ENCODE measurements at regions not wholly inside any gene's neighbourhood (a gene's known extent, or its start where the extent isn't known, plus 50 kb on each side); places are given as distances from the start of the nearest gene placed in this dataset.
"Not testable (repeated sequence)": the region's sequence is repeated elsewhere in the genome, so short reads cannot be mapped to it uniquely, and the experiment has no call there.

- no peak overlapping the region for H3K4me2 ChIP-seq (ENCODE audit: insufficient read depth, low read length)
- no peaks in the 10 kb centered on the region for H3K36me3 ChIP-seq (ENCODE audit: control insufficient read depth in 2 of 2, extremely low read depth in 1 of 2, insufficient read depth in 2 of 2, low read length in 2 of 2)
- no peak overlapping the region for H3K4me3 ChIP-seq (replicated peaks in 1 of 3; ENCODE audit: insufficient read depth in 1 of 3, low read depth in 1 of 3, low read length in 3 of 3)
- H3K9ac ChIP-seq (replicated peaks; ENCODE audit: extremely low read depth, insufficient read depth, low read length): no peak overlapping the region
- H2AFZ ChIP-seq (ENCODE audit: low read depth, low read length): no peak overlapping the region
- H3K27ac ChIP-seq (ENCODE audit: insufficient read depth, low read depth, low read length): no peak overlapping the region
- FAIRE-seq (no peak), DNase-seq (ENCODE audit: low read depth, low spot score) (no peak)
- H3K79me2 ChIP-seq (ENCODE audit: control insufficient read depth, insufficient read depth, low read length): no peaks in the 10 kb centered on the region
- no peaks in the 10 kb centered on the region for H4K20me1 ChIP-seq (replicated peaks; ENCODE audit: control insufficient read depth, extremely low read depth, insufficient read depth, low read length)
- H3K9me3 ChIP-seq (replicated peaks; ENCODE audit: control insufficient read depth, insufficient read depth, low read length): no peaks in the 10 kb centered on the region
- no peaks in the 10 kb centered on the region for H3K27me3 ChIP-seq (ENCODE audit: control insufficient read depth in 2 of 2, insufficient read depth in 2 of 2, low read length in 2 of 2)
- intact Hi-C loops (cut with micrococcal nuclease) (no loop called here), dilution Hi-C loops (cut with MboI; ENCODE audit: extremely low pct_ligation_motif_present, low sequenced_read_pairs) (no loop called here)
- H3K4me1 ChIP-seq (ENCODE audit: control insufficient read depth, extremely low read depth, insufficient read depth, low read length): peaks cover 13% of the 10 kb centered on the region
- BruUV-seq (replicated peaks): no TSS peak
- no peak for TF ChIP-seq JUN (IDR thresholded peaks at IDR 0.05; ENCODE audit: borderline replicate concordance, insufficient read depth, insufficient read length, low read depth)
- TF ChIP-seq CTCF (IDR thresholded peaks at IDR 0.05; ENCODE audit: extremely low read depth in 1 of 2, insufficient read depth in 1 of 2, low read depth in 1 of 2, low read length in 2 of 2): no peak
- TF ChIP-seq POLR2AphosphoS5 (IDR thresholded peaks at IDR 0.05; ENCODE audit: insufficient read depth, low read depth, low read length): no peak
- TF ChIP-seq FOS (IDR thresholded peaks at IDR 0.05; ENCODE audit: borderline replicate concordance, insufficient read depth, low read length): no peak
- no peak for TF ChIP-seq EZH2 (IDR thresholded peaks at IDR 0.05; ENCODE audit: borderline replicate concordance, low read depth, low read length, severe bottlenecking)
- no peak for TF ChIP-seq GATA2 (IDR thresholded peaks at IDR 0.05; ENCODE audit: insufficient read depth, insufficient read length, low read depth, low read length)
- no peak for TF ChIP-seq POLR2A (IDR thresholded peaks at IDR 0.05; ENCODE audit: low read depth, low read length)
- TF ChIP-seq MYC (IDR thresholded peaks at IDR 0.05; ENCODE audit: low read depth, low read length): no peak
- no peak for TF ChIP-seq MAX (IDR thresholded peaks at IDR 0.05; ENCODE audit: insufficient read depth, insufficient read length)
- ChIA-PET POLR2A (interaction anchor here (0.6 kb wide), 1 partner anchor 12 kb away, joined by 7 read pairs; no protein-coding TSS in a partner anchor), CTCF (interaction anchor here (1.5 kb wide), 1 partner anchor 16 kb away, joined by 3 read pairs; no protein-coding TSS in a partner anchor)
- H3K9me1 ChIP-seq (replicated peaks; ENCODE audit: control insufficient read depth, extremely low read depth, insufficient read depth, low read length): no peaks in the 10 kb centered on the region
These were observed 70.5 kb upstream of the GOLGA8B start for GRCh38 chr15:34653992-34654391.

GRCh38 chr15:34653326-34653725, 69.9 kb upstream of the GOLGA8B start:
- H3K9me1 ChIP-seq (replicated peaks; ENCODE audit: control insufficient read depth, extremely low read depth, insufficient read depth, low read length); DNase-seq (ENCODE audit: low read depth, low spot score); BruUV-seq (replicated peaks); H2AFZ ChIP-seq (ENCODE audit: low read depth, low read length); intact Hi-C loops (cut with micrococcal nuclease); H3K9me3 ChIP-seq (replicated peaks; ENCODE audit: control insufficient read depth, insufficient read depth, low read length); H3K79me2 ChIP-seq (ENCODE audit: control insufficient read depth, insufficient read depth, low read length); POLR2A ChIA-PET; dilution Hi-C loops (cut with MboI; ENCODE audit: extremely low pct_ligation_motif_present, low sequenced_read_pairs); H3K9ac ChIP-seq (replicated peaks; ENCODE audit: extremely low read depth, insufficient read depth, low read length); H3K4me3 ChIP-seq (replicated peaks in 1 of 3; ENCODE audit: insufficient read depth in 1 of 3, low read depth in 1 of 3, low read length in 3 of 3); FAIRE-seq; H3K27me3 ChIP-seq (ENCODE audit: control insufficient read depth in 2 of 2, insufficient read depth in 2 of 2, low read length in 2 of 2); H4K20me1 ChIP-seq (replicated peaks; ENCODE audit: control insufficient read depth, extremely low read depth, insufficient read depth, low read length); H3K4me2 ChIP-seq (ENCODE audit: insufficient read depth, low read length); H3K27ac ChIP-seq (ENCODE audit: insufficient read depth, low read depth, low read length); H3K36me3 ChIP-seq (ENCODE audit: control insufficient read depth in 2 of 2, extremely low read depth in 1 of 2, insufficient read depth in 2 of 2, low read length in 2 of 2): not testable (repeated sequence)
- CTCF ChIA-PET: interaction anchor here (1.0 kb wide), 1 partner anchor 32 kb away, joined by 4 read pairs; no protein-coding TSS in a partner anchor
- peaks cover 13% of the 10 kb centered on the region for H3K4me1 ChIP-seq (ENCODE audit: control insufficient read depth, extremely low read depth, insufficient read depth, low read length)
